Skin of body (tissue), 1 donor: ENCODE measurements at regions not wholly inside any gene's neighbourhood (a gene's known extent, or its start where the extent isn't known, plus 50 kb on each side); places are given as distances from the start of the nearest gene placed in this dataset.
A peak's percentile ranks its signal among the peaks of the same experiment; 100 is the strongest.

ENCODE experiments used
- DNase-seq: peaks from one replicate; lab custom pipeline; 2025; lab: John Stamatoyannopoulos, UW

- no peak for DNase-seq
Observed at GRCh38 chr5:24854850-24855249, 210.1 kb upstream of the CDH10 start.

DNA sequence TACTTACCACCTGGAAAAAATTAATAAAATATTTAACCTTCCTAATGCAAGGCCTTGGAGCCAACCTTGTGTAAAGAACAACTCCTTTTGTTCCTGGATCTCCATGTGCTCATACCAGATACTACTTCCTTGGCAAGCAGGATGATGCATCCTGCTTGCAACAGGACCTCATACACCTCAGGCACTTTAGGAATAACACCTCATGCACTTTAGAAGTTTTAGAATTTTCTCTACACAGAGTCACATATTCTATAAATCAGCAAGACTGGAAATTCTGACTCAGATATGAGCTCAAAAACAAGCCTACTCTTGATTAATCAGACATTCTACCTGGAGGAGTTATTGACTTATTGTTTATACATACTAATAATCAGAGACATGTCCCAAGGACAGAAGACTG, 209.6 kb upstream of the CDH10 start:
- DNase-seq: no peak

DNA sequence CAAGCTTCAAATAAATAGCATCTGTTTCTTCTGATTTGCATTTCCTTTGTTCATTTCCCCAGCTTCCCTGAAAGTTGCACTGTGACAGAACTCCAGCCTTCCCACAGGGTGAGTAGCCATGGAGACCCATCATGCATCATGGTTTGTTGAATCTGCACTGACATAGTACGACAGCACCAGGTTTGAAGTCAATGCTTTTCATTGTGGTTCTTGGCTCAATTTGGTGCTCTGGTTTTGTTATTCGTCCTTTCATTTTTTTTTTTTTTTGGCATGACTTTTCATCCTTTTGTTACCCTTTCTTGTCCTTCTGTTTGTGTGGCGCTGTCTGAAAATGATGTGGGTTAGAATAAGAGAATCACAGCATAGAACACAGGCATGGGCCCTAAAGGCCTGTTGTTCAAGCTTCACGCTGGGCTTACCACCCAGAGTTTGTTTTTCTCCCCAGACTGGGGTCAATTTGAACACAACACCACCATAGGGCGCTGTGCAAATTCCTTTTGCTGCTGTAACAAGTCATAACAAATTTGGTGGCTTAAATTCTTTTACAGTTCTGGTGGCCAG, 206.2 kb upstream of the CDH10 start:
- no peak for DNase-seq

DNA sequence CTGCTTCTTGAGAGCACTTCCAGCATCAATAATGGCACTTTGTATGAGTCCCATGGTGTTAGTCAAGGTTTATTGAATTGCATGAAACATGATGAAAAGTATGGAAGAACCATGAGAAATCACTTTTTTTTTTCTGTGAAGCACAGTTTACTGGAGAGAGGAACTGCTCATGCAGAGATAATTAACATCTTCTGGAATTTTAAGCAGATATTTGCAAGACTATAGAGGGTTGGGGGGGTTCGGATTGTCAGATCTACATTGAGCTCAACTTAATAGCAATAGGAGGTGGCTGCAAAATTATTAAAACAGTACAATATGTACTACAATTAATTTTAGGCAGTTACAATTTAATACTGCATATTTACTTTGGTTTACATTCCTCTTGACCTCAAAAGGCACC, 204.4 kb upstream of the CDH10 start:
- DNase-seq: no peak

GRCh38 chr5:24831989-24832388, 187.2 kb upstream of the CDH10 start:
- DNase-seq: no peak

DNA sequence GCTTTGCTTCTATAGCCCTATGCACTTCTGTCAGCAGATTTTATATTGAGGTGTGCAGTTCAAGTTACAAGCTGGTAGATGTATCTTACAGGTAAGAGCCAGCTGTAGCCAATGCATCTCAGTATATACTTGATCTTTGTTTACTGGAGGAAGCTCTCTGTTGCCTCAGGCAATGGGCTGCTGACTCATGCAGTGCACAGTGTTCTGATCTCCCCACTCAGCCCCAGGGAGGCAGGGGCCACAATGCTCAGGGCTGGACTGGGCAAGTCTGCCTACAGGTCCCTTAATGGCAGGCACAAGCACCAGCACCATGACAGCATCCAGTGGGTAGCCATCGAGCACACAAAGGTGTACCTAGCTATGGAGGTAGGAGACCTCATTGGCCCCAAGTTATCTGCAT, 178.8 kb upstream of the CDH10 start:
- no peak for DNase-seq

GRCh38 chr5:24819841-24820240, 175.1 kb upstream of the CDH10 start:
- DNase-seq: no peak

GRCh38 chr5:24817966-24818365, 173.2 kb upstream of the CDH10 start:
- no peak for DNase-seq

- no peak for DNase-seq
Observed at GRCh38 chr5:24816206-24816605, 171.4 kb upstream of the CDH10 start.

DNA sequence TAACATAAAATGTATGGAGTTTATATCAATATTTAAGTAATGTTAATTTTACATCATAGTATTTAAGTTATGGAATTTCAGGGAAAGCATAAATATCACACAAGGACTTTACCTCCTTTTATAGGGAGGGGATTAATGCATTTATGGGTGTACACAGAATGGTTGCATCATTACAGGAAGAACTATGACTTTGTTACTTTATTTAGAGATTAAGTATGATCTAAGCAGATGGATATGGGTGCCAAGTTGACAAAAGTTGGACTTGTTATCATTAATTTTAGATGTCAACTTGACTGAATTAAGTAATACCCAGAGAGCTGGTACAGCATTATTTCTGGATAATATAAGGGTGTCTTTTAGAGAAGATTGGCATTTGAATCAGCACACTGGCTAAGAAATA, 160.5 kb upstream of the CDH10 start:
- no peak for DNase-seq

GRCh38 chr5:24804221-24804681, 159.5 kb upstream of the CDH10 start:
- no peak for DNase-seq

DNA sequence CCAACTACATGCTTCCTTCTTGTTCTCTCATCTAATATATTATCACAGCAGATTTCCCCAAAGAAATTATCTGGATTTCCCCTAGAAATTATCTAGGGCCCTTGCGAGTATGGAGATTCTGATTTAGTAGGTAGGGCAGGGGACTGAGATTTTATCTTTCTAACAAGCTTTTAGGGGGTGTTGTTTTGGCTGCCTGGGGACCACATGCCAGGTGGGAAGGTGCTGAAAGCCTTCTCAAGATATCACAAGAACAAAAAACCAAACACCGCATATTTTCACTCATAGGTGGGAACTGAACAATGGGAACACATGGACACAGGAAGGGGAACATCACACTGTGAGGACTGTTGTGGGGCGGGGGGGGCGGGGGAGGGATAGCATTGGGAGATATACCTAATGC, 146.5 kb upstream of the CDH10 start:
- no peak for DNase-seq

- peak; percentile 22 for DNase-seq
Observed at GRCh38 chr5:24789611-24790351, 145.0 kb upstream of the CDH10 start.

GRCh38 chr5:24788829-24789514, 144.2 kb upstream of the CDH10 start:
- peak; percentile 49 for DNase-seq

DNA sequence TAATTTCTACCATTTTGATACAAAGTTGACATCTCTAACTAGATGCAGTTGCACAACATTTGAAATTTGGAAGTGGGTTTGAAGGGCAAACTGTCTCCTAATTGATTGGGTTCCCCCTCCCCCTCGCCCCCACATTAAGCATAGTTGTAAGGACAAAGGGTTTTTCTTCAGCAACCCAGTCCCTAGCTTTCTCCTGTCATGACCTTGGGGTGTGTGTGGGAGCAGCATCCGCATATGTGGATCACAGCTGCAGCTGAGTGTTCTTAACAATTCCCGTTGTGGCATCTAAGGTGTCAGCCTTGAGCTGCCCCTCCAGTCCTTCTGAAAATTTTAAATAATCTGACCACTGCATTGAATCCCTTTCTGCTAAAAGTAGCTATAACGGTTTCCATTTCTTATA, 141.3 kb upstream of the CDH10 start:
- no peak for DNase-seq

DNA sequence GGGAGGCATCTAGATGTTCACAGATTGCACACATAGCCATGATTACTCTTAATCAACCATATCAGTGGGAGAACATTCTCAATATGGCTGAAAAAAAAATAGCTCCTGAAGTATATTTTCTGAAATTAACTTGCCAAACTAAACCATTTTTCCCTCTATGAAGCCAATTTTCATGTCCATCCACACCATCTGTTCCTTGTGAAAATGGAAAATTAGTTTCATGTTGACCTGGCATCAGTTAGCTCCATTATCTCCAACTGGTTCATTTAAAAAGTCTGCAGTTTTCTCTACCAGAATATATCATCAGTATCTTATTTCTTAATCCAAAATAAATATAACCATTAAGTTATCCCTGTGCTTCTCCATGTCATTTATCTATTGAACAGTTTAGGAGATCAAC, 138.8 kb upstream of the CDH10 start:
- DNase-seq: no peak

DNA sequence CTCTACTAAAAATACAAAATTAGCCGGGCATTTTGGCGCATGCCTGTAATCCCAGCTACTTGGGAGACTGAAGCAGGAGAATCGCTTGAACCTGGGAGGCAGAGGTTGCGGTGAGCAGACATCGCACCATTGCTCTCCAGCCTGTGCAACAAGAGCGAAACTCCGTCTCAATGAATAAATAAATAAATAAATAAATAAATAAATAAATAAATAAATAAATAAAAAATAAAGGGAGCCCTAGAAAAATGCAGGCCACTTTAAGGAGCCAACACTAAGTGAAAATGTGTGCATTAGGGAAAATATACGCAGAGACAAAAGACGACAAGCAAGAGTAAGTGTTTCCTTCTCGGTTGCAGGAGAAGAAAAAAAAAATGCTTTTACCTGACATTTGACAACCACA, 132.6 kb upstream of the CDH10 start:
- DNase-seq: no peak

- DNase-seq: no peak
Observed at GRCh38 chr5:24773261-24773660, 128.5 kb upstream of the CDH10 start.

- DNase-seq: no peak
Observed at GRCh38 chr5:24767086-24767485, 122.3 kb upstream of the CDH10 start.

- DNase-seq: no peak
Observed at GRCh38 chr5:24765219-24765618, 120.4 kb upstream of the CDH10 start.

- no peak for DNase-seq
Observed at GRCh38 chr5:24750355-24750754, 105.6 kb upstream of the CDH10 start.

DNA sequence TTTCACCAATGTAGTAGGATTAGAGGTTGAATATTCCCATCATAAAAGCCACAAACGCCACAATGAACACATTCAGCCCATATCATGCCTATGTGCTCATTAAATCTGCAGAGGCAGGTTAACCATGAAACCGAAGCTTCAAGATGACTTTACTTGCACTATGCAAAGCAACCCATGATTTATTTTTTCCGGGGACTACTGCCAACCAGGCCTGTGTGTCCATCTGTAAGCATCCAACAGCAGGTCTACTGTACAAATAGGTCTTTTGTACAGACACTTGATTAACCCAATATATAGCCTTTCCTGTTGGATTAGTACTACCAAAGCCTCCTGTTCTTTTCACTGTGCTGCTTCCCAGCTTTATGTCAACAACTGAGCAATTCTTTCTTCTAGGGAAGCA, 104.9 kb upstream of the CDH10 start:
- no peak for DNase-seq

DNA sequence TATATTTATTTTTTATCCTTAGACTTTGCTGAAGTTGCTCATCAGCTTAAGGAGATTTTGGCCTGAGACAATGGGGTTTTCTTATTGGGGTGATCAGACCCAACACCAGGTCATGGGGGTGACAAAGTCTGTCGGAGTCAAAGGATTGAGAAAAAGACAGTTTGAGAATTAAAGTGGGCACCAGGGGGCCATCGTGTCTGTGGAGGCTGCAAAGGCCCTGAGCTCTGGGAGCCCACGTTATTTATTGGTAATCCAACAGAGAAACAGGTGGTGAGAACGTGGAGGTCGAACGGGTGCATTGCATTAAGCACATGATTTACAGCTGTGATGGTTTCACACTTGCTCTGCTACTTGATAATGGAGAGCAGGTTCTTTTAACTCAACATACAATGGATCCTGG, 102.5 kb upstream of the CDH10 start:
- DNase-seq: no peak
